ENCODE measurements at regions not wholly inside any gene's neighbourhood (a gene's known extent, or its start where the extent isn't known, plus 50 kb on each side); places are given as distances from the start of the nearest gene placed in this dataset.

DNA sequence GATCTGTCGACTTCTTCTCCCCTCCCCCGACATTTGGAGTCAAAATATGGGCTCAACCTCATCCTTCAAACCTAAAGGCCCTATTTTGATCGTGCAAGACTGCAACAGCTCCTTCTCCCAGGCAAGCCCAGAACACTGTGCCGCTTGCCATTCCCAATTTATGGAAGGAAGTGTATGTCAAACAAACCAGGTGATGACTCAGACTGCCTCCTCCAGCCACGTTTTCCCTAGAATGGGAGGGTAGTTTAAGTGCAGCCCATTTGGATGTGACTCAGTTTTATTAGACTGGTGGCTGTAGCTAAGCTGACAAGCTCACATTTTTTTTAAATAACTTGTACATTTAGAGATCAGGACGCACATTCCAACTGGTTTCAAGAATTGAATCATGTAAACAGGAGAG lies 570.4 kb upstream of the DIPK2B start:
- TF ChIP-seq PAX5 (IDR thresholded peaks at IDR 0.05; ENCODE audit: insufficient read depth, low read length, severe bottlenecking) (no peak), POLR2A (IDR thresholded peaks at IDR 0.05; ENCODE audit: low read depth, low read length) (no peak), TAF1 (IDR thresholded peaks at IDR 0.05; ENCODE audit: low read depth, low read length) (no peak), POU2F2 (IDR thresholded peaks at IDR 0.05; ENCODE audit: low read depth, low read length) (no peak), POLR2AphosphoS5 (IDR thresholded peaks at IDR 0.05; ENCODE audit: low read depth, low read length) (no peak)
